GM19467 (cell line): ENCODE measurements at regions not wholly inside any gene's neighbourhood (a gene's known extent, or its start where the extent isn't known, plus 50 kb on each side); places are given as distances from the start of the nearest gene placed in this dataset.
"Not testable (repeated sequence)": the region's sequence is repeated elsewhere in the genome, so short reads cannot be mapped to it uniquely, and the experiment has no call there.

Source experiments
- ATAC-seq: cut with Tn5 transposase; IDR thresholded peaks from one replicate; pipeline ENCODE4 v1.9.1; 2021; ENCODE audit warnings: mild to moderate bottlenecking, moderate library complexity; ENCODE audit not compliant: unreplicated experiment

DNA sequence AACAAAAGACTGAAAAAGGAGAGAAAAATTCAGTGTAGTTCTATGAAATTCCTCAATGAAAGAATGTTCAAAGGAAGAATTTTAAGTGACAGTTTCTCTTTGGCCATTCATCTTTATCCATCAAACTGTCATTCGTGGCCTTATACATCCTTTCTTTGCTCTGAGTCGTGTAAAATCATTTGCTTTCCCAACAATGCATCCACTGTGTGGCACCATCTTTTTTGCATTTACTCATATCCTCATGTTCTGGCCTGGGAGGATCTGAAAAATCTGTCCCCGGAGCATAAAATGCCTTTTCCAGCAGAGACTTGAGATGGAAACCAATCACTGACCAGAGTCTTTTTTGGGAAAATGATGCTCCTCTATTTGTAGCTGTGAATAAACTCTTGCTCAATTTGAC is 240.3 kb upstream of the ETAA1 start:
- ATAC-seq, result no peak

DNA sequence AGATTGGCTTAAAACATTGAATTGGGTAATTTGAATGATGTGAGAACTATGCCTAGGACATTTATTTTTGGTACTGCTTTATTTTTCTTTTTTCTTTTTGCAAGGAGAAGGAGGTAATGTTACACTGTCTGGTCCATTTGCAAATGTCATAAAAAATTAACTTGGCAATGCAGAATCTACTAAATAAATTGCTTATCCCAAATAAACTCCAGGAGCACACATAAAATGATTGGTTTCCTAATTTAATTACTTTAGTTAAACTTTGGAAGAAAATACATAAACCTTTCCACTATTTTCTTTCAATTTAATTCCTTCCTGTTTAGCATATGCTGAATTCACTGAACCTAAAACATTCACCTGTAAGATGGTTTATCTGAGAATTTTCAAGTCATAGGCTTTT is 238.4 kb upstream of the ETAA1 start:
- ATAC-seq, result no peak

DNA sequence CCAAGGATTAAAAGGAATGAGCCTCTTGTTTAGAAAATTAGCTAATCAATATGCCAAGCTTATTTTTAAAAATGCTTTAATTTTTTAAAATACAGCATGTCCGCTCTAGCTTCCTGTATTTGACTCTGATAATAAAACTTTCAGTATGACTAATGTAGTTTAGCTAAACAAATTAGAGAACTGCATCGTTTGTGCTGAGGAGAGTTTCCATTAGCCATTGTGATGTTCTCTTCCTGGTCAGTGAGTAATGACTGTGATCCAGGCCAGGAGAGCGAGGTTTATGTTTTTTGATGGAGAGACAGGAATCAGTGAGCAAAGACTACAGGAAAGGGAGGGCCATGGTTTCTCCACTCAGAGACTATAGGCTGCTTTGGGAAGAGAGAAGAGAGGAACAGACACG is 237.2 kb upstream of the ETAA1 start:
- ATAC-seq, result no peak

DNA sequence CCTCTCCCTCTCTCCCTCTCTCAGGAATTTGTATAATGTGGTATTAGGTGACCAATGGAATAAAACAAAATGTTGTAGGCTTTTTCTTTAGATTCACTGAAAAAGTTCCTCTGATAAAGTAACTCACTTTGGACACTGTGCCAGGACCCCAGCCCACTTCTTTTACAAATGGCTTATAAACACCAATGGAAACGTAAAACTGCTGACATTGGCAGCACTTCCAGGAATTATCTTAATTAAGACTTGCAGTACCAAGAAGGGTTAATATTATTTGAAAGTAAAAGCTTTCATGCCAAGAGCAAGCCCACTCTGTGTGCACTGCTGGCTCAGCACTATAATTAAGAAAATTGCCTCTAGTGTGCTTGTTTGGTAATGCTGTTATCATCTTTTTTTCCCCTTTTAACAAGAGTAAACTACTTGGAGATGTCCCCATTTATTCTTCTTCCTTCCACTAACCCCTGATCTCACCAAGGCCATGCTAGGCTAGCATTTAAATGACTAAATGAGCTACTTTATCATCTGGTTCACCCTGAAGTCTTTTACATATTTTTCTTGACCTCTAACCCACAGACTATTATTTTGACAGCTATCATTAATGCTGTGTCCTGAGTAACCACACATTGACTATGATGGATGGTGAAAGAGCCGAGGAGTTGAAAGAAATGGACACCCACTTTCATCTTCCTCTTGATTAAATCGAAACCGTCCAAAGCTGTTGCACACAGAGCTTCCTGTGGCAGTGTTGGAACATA is 232.2 kb upstream of the ETAA1 start:
- ATAC-seq, result no peak

DNA sequence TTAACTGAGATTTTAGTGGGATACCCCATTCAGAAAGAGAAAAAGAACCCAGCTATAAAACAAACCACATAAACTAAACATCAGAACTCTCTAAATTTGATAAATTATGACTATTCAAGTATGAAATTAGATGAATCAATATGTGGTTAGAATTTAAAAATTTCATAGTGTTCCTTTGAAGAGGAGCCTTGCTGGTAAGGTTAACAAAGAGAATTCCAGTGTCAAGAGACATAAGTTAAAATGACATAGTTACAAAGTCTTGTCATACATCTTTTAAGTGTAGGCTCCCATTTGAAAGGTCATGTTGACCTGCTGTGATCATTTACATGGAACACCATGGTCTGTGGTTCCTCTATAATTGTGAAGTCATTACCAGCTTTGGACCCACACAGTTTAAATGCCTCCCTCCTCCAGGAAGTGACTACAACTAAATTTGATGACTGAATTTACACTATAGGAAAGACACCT is 231.6 kb upstream of the ETAA1 start:
- no peak for ATAC-seq

DNA sequence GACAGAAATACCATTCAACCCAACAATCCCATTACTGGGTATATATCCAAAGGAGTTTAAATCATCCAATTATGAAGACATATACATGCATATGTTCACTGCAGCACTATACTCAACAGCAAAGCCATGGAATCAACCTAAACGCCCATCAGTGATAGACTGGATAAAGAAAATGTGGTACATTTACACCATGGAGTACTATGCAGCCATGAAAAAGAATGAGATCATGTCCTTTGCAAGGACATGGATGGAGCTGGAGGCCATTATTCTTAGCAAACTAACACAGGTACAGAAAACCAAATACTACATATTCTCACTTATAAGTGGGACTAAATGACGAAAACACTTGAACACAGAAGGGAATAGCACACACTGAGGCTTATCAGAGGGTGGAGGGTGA is 230.6 kb upstream of the ETAA1 start:
- ATAC-seq, result not testable (repeated sequence)

DNA sequence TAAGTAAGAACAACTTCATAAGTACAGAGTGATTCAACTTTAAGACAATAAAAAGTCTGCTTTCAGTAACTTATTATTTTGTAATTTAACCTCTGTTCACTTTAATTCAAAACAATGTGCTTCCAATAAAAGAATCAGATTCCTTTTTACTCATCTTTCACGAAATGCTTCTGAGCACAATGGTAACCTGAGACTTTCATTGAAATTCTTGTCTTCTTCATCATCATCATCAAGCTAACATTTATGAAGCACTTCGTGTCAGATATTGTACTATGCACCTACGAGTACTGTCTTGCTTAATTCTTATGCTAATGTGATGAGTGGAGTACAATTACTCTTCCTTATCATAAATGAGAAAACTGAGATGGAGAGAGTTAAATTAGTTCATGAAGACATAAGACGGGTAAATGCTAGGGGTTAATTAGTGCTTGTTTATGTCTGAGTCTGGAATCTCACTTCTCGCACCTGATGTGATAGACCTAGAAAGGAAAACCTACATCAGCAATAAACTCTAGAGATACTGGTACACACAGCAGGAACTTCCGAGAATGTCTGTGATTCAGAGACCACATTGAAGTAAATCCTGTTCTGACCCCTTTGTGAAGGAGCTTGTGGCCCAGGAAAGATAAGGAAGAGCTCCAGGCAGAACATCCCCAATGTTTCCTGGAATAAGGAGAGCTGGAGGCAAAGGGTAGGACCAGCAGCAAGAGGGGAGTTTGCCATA is 227.6 kb upstream of the ETAA1 start:
- ATAC-seq, result no peak

DNA sequence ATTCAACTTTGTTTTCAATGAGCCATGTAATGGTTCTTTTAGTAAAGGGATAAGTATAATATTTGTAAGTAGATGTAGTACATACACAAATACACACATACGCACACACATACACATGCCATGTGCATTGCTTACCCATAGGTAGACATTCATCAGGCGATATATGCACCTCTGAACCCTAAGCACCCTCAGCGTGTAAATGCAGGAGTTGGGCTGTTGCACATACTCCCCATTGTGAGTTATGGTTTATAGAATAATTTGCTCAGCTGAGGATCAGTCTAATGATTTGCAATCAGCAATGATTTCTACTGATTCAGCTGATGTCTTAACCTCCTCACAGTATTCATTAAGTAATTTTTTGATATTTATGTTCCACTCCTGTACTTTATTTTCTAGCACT is 217.6 kb upstream of the ETAA1 start:
- ATAC-seq, result no peak

DNA sequence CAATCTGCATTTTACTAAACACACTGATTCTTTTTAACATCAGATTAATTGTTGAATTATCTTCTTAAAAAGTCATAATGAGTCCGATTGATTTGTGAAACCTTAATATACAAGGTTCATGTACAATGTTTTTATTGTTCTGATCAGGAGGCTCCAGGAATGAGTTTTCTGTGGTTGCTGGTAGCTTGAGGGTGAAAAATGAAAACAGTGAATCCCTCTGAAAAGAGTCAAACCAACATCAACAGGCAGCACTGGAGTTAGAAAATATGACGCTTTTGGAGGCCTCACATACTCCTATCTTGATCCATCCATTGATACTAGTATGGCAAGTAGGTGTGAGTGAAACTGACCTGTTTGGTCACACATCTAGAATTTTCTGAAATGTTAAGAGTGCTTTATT is 216.3 kb upstream of the ETAA1 start:
- ATAC-seq, result no peak

DNA sequence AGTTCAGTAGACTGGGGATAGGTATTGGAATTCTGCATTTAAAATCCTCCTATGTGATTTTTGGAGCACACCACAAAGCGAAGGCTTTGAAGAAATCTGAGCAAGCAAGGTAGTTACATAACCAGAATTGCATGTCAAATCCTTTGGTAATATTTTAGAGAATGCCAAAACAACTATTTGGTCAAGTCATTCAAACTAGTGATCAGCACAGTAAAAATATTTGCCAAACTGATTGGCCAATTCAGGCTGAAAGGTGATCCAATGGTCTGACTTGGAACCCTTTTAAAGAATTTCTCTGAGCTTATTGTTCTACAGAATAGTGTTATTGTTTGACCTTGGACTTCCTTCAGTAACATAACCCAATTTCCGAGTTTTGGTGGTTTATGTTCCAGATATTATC is 214.2 kb upstream of the ETAA1 start:
- no peak for ATAC-seq

DNA sequence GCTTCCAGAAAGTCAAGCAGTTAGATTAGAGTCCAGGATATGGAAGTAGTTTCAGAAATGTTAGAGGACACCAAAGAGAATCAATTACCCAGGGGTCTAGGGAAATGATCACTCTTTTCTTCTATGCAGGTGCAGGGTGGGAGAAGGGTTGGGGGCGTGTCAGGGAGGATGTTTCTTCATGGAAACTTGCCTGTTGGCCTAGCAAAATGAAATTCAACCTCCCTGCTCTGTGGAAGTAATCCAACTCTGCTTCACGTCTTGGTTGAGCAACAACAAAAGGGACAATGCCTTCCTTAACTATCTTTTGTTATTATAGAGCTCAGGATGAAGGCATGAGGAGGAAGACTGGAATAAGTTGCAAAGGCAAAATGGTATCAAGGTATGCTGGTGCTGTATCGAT is 210.8 kb upstream of the ETAA1 start:
- no peak for ATAC-seq

DNA sequence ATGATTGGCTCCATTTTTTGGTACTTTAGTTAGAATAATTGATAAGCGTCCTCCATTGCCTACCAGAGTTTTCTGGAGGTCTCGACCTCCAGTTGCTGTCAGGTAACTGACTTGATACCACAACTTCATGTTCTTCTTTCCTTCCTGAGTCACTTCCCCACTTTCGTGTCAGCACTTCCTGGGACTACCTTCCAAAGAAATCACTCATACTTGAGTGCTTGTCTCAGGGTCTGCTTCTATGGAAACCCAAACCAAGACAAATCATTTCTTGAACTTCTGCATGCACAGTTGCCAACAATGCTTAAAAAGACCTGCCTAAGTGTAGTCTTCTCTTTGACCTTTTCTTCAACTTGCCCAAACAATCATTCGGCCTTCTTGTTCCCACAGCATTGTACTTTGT is 210.3 kb upstream of the ETAA1 start:
- no peak for ATAC-seq

DNA sequence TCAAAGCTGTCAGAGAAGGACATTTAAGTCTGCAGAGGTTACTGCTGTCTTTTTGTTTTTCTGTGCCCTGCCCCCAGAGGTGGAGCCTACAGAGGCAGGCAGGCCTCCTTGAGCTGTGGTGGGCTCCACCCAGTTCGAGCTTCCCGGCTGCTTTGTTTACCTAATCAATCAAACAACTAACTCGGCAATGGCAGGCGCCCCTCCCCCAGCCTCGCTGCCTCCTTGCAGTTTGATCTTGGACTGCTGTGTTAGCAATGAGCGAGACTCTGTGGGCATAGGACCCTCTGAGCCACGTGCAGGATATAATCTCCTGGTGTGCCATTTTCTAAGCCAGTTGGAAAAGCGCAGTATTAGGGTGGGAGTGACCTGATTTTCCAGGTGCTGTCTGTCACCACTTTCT is 201.8 kb upstream of the ETAA1 start:
- not testable (repeated sequence) for ATAC-seq

DNA sequence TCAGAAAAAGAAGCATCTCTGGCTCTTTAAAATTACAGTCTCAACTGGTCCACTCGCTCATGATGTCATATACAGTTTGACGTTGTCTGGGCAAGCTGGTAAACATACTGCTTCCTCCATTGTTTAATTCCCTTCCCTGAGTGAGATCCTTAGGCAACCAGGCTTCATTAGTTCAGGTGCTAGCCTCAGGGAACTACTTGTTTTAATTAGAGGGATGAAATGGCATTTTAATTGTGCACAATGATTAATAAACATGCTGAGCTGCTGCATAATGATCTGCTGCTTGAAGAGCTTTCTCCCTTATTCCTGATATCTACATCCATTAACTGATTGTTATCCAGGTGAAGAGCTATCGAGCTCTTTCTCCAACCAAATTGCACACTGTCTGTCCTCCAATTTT is 195.6 kb upstream of the ETAA1 start:
- no peak for ATAC-seq

DNA sequence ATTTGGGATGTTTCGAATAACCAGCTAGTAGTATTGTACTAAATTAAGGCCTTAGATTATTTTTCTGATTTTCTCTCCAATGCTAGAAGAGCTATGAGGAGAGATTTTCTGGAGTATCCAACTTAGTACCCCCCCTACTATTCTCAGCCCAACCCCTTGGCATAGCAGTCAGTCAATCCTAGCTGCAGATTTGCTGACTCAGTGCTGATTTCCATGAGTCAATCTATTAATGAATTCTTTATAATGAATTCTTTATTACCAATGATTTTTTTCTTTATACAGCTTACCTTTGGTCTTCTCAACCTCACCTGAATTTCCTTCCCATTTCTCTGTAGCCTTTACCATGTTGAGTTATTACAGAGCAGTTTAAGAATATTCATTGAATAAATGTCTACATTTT is 192.8 kb upstream of the ETAA1 start:
- no peak for ATAC-seq

DNA sequence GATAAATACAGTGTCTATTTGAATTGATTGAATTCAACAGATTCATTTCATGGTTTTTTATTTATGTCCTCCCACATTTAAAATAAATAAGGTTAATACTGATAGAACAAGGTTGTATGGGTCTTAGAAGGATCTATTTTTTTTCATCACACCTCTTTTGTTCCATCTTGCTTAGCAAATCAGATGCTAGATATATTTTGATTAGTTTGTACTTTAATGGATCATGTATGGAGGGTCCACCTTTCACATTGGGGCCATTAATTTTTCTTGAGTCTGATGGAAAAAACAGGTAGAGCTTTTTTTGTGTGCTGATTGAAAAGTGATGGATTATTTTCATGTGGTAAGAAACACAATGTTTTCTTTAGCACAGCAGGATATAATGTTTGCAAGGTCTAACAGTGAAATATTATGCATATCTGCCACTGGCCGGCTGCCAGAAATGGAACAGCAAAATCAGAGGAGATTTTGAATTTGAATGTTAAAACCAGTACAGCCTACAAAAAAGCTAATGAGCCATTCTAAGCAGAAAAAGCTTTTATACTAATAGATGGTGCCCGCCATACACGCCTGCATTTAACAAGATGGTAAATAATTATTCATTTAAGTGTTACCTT is 188.1 kb upstream of the ETAA1 start:
- no peak for ATAC-seq

DNA sequence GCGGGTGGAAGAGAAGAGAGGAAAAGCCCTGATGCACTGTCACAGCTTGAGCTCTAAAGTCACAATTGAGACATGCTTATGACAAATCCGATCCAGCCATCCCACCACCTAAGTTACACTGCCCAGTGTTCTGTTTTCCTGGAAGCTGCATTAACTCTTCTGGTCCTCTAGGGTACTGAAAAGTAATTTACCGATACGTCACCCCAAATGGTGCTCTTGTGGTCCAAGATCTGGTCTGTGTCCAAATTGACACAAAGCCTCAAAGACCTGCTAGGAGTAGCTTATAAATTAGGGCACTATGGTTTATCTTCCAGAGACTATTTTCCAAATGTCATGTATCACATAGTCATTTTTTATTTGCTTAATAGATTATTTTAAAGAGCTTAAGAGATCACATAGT is 186.7 kb upstream of the ETAA1 start:
- ATAC-seq, result no peak

DNA sequence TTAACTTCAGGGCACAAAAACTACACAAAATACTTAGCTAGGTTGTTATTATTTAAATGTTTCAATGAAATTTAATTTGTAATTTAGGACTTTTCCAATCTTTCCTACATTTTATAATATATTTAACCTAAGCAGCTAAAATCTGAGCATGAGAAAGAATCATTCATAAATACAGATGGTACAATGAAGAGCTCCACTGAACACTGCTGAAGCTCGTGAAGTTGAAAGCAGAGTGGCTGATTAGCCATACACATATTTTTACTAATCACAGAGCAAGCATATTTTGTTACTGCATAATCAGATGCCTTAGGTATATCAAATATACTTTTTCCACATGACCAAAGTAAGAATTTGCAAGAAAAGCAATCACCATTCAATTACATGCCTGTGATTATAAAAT is 184.9 kb upstream of the ETAA1 start:
- ATAC-seq, result no peak

DNA sequence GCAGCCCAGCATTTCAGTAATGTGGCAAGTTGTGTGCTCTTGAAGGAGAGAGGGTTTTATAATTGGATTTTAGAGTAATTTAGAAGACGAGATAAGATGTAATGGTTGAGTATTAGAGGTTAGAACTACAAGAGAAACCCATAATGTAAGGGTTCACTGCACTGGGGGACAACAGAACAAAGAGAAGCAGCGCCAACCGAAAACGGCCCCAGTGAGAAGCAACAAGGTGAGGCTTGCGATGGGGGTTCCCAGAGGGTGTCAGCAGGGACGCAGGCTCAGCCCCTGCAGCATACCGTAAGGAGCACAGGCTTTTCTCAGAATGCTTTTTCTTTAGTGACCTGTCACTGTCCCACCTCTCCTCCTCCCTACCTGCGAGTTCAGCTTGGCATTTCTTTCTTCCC is 183.9 kb upstream of the ETAA1 start:
- no peak for ATAC-seq

DNA sequence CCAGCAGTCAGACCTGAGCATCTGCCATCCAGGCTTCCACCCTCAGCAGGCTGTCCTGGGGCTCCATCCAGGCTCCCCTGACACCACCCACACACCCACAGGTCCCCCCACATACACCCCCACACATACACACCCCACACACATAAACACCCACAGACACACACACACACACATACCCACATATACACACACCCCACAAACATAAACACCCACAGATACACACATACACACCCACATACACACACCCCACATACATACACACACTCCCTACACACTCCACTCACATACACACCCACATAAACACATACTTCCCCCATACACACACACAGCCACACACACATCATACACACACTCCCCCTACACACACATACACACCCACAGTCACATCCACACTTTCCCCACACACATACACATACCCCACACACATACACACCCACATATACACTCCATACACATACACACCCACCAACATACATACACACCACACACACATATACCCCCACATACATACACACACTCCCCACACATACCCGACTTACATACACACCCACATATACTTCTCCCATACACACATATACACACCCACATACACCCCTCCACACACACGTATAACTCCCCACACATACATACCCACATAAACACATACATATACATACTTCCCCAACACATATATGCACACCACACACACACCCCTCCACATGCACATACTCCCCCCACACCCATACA is 183.3 kb upstream of the ETAA1 start:
- ATAC-seq, result no peak

DNA sequence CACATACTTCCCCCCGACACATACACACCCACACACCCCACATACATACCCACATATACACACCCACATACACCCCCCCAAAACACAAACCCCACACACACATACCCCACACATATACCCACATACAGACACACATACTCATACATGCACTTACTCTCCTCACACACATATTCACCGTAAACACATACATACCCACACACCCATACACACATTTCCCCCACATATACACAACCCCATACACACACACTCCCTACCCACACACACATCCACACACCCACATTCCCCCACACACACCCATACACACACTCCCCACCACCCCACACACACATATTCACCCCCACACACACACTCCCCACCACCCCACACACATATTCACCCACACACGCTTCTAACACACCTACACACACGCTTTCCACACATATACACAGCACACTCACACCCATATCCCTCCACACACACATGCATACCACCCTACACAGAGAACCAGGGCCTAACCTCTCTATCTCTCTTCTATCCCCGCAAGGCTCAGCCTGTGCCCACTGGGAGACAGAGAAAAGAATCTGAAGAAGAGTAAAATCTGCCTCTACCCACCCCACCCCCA is 182.4 kb upstream of the ETAA1 start:
- no peak for ATAC-seq
